ENCODE measurements at regions not wholly inside any gene's neighbourhood (a gene's known extent, or its start where the extent isn't known, plus 50 kb on each side); places are given as distances from the start of the nearest gene placed in this dataset.

GRCh38 chr6:48570656-48571055 lies 459.7 kb upstream of the PTCHD4 start:
- Histone ChIP-seq H3K9me3 (no peaks in the 10 kb centered on the region), H3K36me3 (no peaks in the 10 kb centered on the region), H3K27ac (no peak overlapping the region), H3K4me3 (no peak overlapping the region), H3K4me1 (no peaks in the 10 kb centered on the region), H3K27me3 (no peaks in the 10 kb centered on the region)
- 84 to 90% methylated on average over 3 of the region's 3 CpGs for WGBS, 2 donors (ENCODE audit: low coverage in 1 of 2)
- TF ChIP-seq POLR2A (IDR thresholded peaks at IDR 0.05) (no peak), EP300 (IDR thresholded peaks at IDR 0.05; ENCODE audit: low read depth) (no peak), POLR2AphosphoS5 (IDR thresholded peaks at IDR 0.05) (no peak)
- TF ChIP-seq, protein P1, sequence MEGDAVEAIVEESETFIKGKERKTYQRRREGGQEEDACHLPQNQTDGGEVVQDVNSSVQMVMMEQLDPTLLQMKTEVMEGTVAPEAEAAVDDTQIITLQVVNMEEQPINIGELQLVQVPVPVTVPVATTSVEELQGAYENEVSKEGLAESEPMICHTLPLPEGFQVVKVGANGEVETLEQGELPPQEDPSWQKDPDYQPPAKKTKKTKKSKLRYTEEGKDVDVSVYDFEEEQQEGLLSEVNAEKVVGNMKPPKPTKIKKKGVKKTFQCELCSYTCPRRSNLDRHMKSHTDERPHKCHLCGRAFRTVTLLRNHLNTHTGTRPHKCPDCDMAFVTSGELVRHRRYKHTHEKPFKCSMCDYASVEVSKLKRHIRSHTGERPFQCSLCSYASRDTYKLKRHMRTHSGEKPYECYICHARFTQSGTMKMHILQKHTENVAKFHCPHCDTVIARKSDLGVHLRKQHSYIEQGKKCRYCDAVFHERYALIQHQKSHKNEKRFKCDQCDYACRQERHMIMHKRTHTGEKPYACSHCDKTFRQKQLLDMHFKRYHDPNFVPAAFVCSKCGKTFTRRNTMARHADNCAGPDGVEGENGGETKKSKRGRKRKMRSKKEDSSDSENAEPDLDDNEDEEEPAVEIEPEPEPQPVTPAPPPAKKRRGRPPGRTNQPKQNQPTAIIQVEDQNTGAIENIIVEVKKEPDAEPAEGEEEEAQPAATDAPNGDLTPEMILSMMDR (IDR thresholded peaks at IDR 0.05) = no peak
- no peak for DNase-seq
- in situ Hi-C loops (cut with MboI; ENCODE audit: low pct_ligation_motif_present in 1 of 4, low pct_unique_long_range_greater_than_20kb in 1 of 4, low sequenced_read_pairs in 3 of 4) (no loop called here), intact Hi-C loops (cut with DNase I; ENCODE audit: low total_unique reads) (no loop called here)

DNA sequence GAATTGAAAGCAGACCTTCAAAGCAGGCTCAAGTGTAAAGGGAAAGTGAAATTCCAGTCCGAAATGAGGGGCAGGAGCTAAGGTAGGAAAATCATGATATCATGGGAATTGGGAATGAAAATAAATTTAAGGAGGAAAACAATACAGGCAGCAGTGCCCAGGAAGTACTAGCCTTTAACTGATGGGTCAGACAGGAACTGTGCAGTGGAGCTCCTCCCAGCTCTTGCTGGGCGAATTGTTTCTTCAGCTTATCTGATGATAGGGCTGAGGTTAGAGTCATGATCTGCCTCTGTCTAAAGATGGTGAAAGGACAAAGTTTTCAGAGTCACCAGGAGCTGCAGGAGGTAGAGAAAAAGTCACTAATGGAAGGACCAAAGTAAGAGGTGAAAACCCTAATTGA lies 457.9 kb upstream of the PTCHD4 start:
- TF ChIP-seq, protein P1 (IDR thresholded peaks at IDR 0.05) = no peak
- no peak for TF ChIP-seq POLR2AphosphoS5 (IDR thresholded peaks at IDR 0.05)
- no peak for TF ChIP-seq EP300 (IDR thresholded peaks at IDR 0.05; ENCODE audit: low read depth)
- TF ChIP-seq POLR2A (IDR thresholded peaks at IDR 0.05) = no peak
- H3K36me3 ChIP-seq = no peaks in the 10 kb centered on the region
- H3K27me3 ChIP-seq = no peaks in the 10 kb centered on the region
- H3K27ac ChIP-seq = no peak overlapping the region
- no peak overlapping the region for H3K4me3 ChIP-seq
- 67 to 71% methylated on average over 2 of the region's 2 CpGs for WGBS, 2 donors (ENCODE audit: low coverage in 1 of 2)
- no peak for DNase-seq
- in situ Hi-C loops (cut with MboI; ENCODE audit: low pct_ligation_motif_present in 1 of 4, low pct_unique_long_range_greater_than_20kb in 1 of 4, low sequenced_read_pairs in 3 of 4) = no loop called here
- intact Hi-C loops (cut with DNase I; ENCODE audit: low total_unique reads) = no loop called here
- no peaks in the 10 kb centered on the region for H3K9me3 ChIP-seq
- no peaks in the 10 kb centered on the region for H3K4me1 ChIP-seq

- no peak for TF ChIP-seq POLR2AphosphoS5 (IDR thresholded peaks at IDR 0.05)
- no peak for TF ChIP-seq POLR2A (IDR thresholded peaks at IDR 0.05)
- no peak for TF ChIP-seq EP300 (IDR thresholded peaks at IDR 0.05; ENCODE audit: low read depth)
- TF ChIP-seq, protein P1 (IDR thresholded peaks at IDR 0.05) = no peak
- Histone ChIP-seq H3K27me3 (no peaks in the 10 kb centered on the region), H3K27ac (no peak overlapping the region), H3K4me3 (no peak overlapping the region), H3K9me3 (no peaks in the 10 kb centered on the region), H3K36me3 (no peaks in the 10 kb centered on the region), H3K4me1 (no peaks in the 10 kb centered on the region)
- DNase-seq = no peak
- intact Hi-C loops (cut with DNase I; ENCODE audit: low total_unique reads) = no loop called here
- in situ Hi-C loops (cut with MboI; ENCODE audit: low pct_ligation_motif_present in 1 of 4, low pct_unique_long_range_greater_than_20kb in 1 of 4, low sequenced_read_pairs in 3 of 4) = no loop called here
Measured at GRCh38 chr6:48567016-48567415, 456.0 kb upstream of the PTCHD4 start.

- Histone ChIP-seq H3K4me1 (no peaks in the 10 kb centered on the region), H3K9me3 (no peaks in the 10 kb centered on the region), H3K4me3 (no peak overlapping the region), H3K27me3 (no peaks in the 10 kb centered on the region), H3K27ac (no peak overlapping the region), H3K36me3 (no peaks in the 10 kb centered on the region)
- no peak for TF ChIP-seq POLR2A (IDR thresholded peaks at IDR 0.05)
- TF ChIP-seq, protein P1 (IDR thresholded peaks at IDR 0.05) = no peak
- TF ChIP-seq EP300 (IDR thresholded peaks at IDR 0.05; ENCODE audit: low read depth) = no peak
- TF ChIP-seq POLR2AphosphoS5 (IDR thresholded peaks at IDR 0.05) = no peak
- intact Hi-C loops (cut with DNase I; ENCODE audit: low total_unique reads) (no loop called here), in situ Hi-C loops (cut with MboI; ENCODE audit: low pct_ligation_motif_present in 1 of 4, low pct_unique_long_range_greater_than_20kb in 1 of 4, low sequenced_read_pairs in 3 of 4) (no loop called here)
- DNase-seq = no peak
- 74% methylated on average over 3 of the region's 3 CpGs; no CpG with 5 or more reads in 1 of the 2 donors for WGBS, 2 donors (ENCODE audit: low coverage in 1 of 2)
Measured at GRCh38 chr6:48564036-48564820, 453.2 kb upstream of the PTCHD4 start.
